NCI-H2196 treated with DMSO at 0.1 percent for 48 hours (cell line): ENCODE measurements at regions not wholly inside any gene's neighbourhood (a gene's known extent, or its start where the extent isn't known, plus 50 kb on each side); places are given as distances from the start of the nearest gene placed in this dataset.

ENCODE experiments used
- DNase-seq: peaks from one replicate; lab custom pipeline; 2025; ENCODE audit not compliant: unreplicated experiment; lab: John Stamatoyannopoulos, UW

DNA sequence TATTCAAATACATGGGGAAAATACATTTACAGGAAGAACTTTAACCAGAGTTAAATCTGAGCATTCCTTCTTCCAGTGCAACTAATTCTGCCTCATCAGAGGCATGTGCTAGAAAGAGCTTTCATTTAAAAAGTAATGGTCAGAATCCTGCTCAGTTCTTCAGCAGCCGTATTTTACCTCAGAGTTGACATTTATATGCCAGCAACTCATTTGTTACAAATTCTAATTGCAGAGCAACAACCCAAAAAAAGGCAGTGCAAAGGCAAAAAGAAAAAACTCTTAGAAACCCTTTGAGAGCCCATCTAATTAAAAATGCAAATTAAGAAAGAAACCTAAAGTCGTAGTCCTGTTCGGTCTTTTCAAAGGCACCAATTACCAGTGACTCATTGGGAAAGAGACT, 392.5 kb downstream of the PBX1 start:
- DNase-seq: no peak

DNA sequence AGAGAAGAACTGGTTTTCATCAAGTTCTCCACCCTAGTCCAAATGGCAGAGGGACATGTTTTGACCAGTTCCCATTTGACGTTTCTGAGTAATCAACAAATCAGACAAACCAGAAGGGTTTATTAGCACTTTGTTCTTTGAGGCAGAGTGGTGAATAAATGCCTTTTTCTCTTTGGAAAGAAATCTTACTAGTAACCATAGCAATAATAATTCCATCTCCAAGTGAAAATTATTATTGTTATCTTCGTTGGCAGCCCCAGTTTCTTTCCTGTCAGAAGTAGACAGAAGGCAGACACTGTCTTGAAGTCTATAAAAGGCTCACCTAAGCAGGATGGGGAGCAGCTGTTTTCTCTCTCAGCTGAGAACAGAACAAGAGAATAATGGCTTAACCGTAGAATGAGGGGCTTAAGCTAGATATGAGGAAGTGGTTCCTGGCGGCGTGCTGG, 391.6 kb downstream of the PBX1 start:
- no peak for DNase-seq

DNA sequence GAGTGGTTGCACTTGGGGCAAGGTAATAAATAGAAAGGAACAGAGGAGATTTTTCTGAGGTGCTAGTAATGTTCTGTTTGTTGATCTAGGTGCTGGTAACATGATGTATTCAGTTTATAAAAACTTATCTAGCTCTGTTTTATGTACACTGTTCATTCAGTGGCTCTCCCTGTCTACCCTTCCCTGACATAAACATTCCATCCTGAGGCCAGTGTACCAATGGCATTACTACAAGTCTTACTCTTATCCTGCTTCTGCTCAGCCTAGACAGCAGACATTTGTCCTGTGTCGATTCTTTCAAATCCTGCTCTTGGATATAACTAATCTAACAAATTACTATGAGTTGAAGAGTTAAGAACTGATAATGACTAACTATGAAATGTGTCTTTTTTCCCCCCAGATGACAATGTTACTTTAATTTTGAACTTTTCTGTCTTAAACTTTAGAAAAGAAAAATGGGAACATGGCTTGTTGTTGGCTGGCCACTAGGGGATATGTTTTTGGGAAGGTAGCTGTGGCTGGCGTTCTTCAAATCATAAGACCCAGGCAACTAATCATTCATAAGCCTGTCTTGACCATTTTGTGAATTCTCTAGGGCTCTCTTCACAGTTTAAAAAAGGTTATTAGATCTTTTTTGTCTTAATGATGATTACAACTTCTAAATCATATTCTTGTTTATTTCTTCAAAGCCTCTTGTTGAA, 390.9 kb downstream of the PBX1 start:
- DNase-seq: no peak

DNA sequence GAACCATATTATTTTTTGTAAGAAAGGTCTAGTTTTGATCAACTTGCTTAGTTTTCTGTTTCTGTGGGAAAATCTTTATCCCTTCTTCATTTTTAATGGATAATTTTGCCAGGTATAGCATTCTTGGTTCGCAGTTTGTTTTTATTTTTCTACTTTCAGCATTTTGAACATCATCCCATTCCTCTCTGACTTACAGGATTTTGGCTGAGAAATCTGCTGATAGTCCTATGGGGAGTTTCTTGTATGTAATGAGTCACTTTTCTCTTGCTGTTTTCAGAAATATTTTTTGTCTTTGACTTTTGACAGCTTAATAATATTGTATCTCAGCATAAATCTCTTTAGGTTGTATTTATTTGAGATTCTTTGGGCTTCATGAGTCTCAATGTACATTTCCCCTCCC, 389.1 kb downstream of the PBX1 start:
- DNase-seq: no peak

DNA sequence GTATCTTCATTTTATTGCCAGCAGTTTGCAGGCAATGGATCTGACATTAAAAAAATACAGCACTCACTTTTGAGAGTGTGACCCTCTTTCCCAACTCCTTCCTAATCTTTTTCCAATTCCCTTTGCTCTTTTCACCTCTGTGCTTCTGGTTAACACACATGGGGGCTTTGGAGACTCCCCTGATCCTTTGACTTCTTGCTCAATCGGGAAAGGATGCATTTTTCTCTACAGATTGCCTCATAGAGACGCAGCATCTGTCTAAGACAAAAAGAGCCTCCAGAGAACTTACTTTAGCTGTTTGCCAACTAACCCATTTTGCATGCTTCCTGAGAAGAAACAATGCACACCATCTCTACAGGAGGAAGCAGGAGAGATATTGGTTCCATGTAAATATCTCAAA, 378.3 kb downstream of the PBX1 start:
- no peak for DNase-seq

DNA sequence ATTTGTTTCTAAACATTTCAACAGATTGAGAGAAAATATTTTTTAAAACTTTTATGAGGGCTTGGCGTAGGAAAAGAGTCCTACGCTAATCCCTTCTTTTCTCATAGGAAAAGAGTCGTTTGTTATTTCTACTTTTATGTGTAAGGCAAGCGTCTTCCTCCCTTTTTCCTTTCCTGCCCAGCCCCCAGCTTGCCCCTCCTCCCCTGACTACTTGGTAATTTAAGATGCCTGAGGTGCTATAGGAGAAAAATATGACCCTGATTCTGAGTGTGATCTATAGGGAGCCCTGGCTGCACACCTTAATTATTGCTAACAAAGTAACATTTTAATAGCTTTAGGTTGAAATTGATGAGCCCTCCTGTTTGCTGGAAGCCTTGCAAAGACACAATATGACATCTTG, 373.6 kb downstream of the PBX1 start:
- no peak for DNase-seq

DNA sequence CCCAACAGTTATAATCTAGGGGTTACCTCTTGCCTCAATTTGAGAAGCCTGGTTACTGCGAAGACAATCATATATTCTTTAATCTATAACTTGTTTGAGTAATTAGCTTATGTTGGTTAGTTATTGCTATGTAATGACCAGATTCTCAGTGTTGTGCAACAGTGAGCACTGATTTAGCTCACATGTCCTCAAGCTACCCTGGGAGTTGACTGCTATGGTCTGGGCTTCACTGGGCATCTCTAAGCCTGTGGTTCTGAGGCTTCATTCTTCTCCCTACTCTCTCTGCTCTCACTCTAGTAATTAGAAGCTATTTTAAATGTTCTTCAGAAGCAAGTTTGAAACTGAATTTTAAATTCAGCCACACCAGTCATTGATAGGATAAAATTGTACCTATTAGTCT, 371.8 kb downstream of the PBX1 start:
- DNase-seq: no peak

DNA sequence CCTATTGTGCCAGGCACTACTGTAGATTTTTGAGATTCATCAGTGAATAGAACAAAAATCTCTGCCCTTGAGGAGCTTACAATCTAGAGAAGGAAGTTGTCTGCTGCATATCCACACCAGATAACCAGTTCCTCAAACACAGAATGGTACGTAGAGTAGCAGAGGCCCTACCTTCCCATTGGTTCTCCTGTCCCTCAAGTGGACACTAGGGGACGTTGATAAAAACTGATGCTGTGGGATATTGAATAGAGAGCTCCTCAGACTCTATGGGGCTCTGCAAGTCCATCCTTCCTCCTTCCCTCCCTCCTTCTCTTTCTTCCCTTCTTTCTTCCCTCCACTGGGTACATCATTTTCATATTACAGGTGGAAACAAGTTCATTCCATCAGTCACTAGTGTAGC, 371.3 kb downstream of the PBX1 start:
- no peak for DNase-seq

DNA sequence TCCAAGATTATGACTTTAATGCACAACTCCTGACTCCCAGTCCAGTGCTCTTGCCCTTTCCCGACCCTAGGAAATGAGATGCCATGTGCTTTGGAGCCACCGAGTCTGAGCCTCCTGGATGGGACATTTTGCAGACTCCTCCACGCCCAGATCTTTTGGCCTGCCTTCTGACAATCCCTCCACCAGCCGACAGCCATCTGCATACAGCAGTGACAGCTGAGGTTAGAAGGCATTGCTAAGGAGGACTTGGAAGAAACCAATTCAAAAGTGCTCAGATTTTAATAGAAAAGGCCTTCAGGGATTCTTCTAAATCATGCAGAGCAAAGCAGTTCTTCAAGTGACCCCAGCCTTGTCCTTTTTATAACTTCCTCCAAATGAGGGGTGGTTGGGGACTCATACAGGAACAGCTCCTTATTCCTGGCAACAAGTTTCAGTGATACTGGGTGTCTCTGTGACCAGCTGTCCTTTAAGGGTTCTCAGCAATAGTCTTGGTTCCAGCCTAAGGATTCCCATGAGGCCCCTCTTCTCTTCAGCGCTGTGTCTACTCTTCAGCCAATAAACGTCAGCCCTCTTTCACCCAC, 369.3 kb downstream of the PBX1 start:
- DNase-seq: no peak

DNA sequence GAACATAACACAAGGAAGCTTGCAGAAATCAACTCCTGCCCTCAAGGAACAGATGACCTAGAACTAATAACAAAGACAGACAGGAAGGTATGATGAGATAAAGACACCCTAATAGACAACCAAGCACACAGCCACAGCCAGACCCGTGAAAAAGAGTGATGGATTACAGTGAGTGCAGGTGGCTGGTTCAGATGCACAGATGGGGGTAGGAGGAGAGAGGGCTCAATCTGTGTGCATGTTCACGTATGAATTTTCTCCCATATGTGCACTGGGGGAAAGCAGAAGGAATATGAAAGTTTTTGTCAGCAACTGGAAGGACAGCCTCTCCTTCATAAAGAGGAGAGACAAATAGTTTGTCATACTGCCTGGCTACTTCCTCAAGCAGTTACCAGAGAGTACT, 367.1 kb downstream of the PBX1 start:
- DNase-seq: no peak

DNA sequence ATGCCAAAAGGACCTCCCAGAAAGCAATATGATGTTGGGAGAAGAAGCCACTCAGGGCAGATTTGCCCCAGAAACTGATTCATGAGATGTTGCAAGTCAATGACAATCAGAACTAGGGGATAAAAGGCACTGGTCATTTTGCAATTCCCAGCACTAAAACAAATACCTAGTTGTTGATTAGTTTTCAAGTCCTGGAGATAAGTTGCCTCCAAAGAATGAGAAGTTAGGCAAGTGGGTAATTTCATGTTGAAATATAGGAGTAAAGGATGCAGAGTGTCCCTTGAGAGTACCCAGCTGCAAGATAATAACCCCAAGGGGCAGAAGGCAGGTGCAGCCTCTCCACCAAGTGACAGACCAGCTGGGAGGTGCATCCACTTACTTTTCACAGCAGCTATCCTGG, 363.6 kb downstream of the PBX1 start:
- DNase-seq: no peak

DNA sequence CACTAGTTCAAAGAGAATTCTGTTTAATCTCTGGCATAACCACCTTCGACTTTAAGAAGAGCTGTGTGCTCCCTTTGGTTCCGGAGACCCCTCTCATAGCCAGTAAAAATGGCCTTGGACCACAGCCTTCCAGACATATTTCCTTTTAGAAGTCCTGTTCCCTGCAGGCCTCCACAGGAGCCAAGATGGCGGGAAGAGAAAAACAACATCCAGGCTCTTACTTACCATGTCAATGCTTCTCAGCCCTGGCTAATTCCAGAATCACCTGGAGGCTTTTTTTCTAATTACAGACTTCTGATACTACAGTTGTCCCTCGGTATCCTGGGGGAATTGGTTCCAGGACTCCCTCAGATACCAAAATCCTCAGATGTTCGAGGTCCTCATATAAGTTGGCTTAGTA, 362.5 kb downstream of the PBX1 start:
- no peak for DNase-seq

DNA sequence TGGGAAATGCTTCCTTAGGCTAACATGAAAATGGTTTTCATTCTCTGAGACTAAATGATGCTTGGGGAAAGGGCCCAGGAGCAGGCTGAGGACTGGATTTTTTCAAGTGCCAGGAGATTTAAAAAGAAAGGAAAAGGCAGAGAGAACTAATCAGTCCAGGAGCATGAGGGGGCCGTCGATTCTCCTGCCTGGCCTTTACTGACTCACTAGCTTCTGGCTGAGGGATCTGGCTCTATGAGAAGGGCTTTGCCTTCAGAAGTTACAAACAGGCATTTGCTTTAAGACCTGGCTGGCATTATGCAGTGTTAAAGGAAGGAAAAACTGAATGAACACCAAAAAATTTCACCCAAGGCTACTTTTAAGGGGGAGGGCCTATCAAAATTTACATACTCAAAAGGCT, 359.2 kb downstream of the PBX1 start:
- no peak for DNase-seq

DNA sequence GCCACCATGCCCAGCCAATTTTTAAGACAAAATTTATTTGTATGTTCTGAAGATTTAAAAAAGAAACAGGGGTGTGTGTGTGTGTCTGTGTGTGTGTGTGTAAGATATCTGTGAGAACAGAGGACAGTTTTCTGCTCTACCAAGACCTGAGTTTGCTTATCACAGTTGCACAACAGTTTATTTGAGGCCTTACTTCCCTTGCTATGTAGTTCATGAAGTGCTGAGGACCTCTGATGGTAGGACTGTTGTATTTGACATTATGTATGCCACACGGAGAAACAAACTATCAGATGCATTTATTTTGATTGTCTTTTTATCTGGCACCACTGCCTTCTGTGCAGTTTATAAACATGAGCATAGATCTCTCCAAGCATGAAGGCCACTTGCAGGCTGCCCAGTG, 355.2 kb downstream of the PBX1 start:
- DNase-seq: no peak

DNA sequence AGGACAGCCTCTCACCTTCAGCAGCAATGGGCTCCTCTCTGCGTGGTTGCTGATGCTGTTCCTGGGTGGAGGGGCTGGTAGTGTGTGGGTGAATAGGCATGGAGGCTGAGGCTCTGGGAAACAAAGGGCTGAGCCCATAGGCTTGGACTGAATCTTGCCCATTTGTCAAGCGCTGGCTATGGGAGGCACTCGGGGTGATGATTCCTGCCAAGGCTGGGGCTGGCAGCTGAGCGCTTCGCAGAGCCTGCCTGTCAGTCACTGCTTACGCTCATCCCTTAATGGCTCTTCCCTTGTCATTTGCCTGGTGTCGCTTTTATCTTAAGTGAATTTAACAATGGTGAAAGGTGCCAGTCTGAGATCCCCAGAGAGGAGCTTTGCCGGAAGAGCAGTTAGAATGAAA, 353.3 kb downstream of the PBX1 start:
- DNase-seq: no peak

DNA sequence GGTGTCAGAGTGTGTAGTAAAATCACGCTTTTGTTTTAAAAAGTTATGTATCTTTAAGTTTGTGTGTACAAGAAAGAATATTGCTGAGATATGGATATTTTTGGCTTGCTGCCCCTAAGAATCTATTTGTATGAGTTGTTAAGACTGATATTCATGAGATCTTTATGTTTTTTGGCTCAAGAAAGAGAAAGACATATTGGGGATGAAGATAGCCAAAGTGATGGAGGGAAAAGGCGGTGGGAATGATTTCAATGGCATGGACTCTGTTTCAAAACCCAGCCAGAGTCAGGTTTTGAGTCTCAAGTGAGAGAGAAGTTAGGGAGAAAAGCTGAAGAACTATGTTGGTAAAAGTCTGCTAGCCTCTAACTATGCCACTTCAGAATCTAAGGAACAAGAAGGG, 351.7 kb downstream of the PBX1 start:
- DNase-seq: no peak

DNA sequence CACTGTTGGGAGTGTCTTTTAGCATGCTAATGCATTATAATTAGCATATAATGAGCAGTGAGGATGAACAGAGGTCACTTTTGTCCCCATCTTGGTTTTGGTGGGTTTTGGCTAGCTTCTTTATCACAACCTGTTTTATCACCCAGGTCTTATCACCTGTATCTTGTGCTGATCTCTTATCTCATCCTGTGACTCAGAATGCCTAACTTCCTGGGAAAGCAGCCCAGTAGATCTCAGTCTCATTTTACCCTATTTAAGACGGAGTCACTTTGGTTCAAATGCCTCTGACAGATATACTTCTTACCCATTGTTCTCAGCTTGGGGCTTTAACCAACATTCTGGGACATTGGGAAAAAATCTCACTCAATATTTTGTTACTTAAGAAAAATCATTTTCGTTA, 348.7 kb downstream of the PBX1 start:
- no peak for DNase-seq

DNA sequence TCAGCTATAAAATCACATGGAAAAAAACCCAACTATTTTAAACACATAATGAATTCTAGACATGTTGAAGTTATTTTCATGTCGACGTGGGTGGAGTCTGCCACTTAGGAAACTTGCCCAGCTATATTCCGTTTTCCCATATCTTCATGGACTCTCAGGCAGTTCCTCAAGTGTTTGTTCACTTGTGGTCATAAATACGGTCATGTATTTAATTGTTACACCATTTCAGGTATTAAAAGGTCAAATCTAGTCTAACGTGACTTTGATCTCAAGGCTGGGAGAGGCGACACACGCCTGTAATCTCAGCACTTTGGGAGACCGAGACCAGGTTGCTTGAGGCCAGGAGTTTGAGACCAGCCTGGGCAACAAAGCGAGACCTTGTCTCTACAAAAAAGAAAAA, 346.9 kb downstream of the PBX1 start:
- no peak for DNase-seq

DNA sequence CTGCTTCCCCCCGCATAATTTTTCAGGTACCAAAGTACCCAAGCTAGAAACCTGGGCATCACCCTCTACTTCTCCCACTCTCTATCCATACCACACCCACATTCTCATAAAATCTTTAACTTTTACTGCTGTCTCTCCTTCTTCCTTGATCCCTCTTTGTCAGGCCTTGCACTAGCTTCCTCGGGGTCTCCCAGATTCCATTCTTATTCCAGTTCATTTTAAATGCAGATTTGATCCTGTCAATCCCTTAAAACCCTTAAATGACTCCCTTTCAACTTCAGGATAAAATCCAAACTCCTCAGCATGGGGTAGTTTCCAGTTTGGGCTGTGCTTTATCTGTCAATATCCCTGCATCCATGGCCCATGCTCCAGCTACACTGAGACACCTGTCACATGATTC, 343.5 kb downstream of the PBX1 start:
- no peak for DNase-seq
